ENCODE measurements at regions not wholly inside any gene's neighbourhood (a gene's known extent, or its start where the extent isn't known, plus 50 kb on each side); places are given as distances from the start of the nearest gene placed in this dataset.

- H3K27me3 ChIP-seq (ENCODE audit: low read length), result no peaks in the 10 kb centered on the region
- no peak overlapping the region for H3K4me3 ChIP-seq (ENCODE audit: low read length)
- no peaks in the 10 kb centered on the region for H3K79me2 ChIP-seq (ENCODE audit: low read length)
- no peaks in the 10 kb centered on the region for H4K20me1 ChIP-seq (ENCODE audit: insufficient read depth, low read depth, low read length)
- H3K36me3 ChIP-seq (ENCODE audit: insufficient read depth, low read length), result no peaks in the 10 kb centered on the region
- H3K4me1 ChIP-seq (ENCODE audit: low read length), result no peaks in the 10 kb centered on the region
- H3K9me2 ChIP-seq (replicated peaks; ENCODE audit: insufficient read depth, low read length), result no peaks in the 10 kb centered on the region
- no peak for DNase-seq
- H3K4me2 ChIP-seq (ENCODE audit: low read depth, low read length, poor library complexity, severe bottlenecking), result no peak overlapping the region
- no peak overlapping the region for H2AFZ ChIP-seq (ENCODE audit: low read length)
- no peak overlapping the region for H3K27ac ChIP-seq (ENCODE audit: low read length)
- H3K9ac ChIP-seq (ENCODE audit: low read length), result no peak overlapping the region
- no peaks in the 10 kb centered on the region for H3K9me3 ChIP-seq (ENCODE audit: low read length)
Measured at GRCh38 chr7:116083796-116084195, 53.2 kb upstream of the TFEC start.

- H3K4me1 ChIP-seq (ENCODE audit: low read length), result no peaks in the 10 kb centered on the region
- DNase-seq, result no peak
- H3K27ac ChIP-seq (ENCODE audit: low read length), result no peak overlapping the region
- H3K9me3 ChIP-seq (ENCODE audit: low read length), result 0 out of 2 replicates have a peak, but pooled peaks cover 2% of the 10 kb centered on the region
- no peak overlapping the region for H3K4me2 ChIP-seq (ENCODE audit: low read depth, low read length, poor library complexity, severe bottlenecking)
- no peaks in the 10 kb centered on the region for H3K9me2 ChIP-seq (replicated peaks; ENCODE audit: insufficient read depth, low read length)
- H3K36me3 ChIP-seq (ENCODE audit: insufficient read depth, low read length), result no peaks in the 10 kb centered on the region
- H3K9ac ChIP-seq (ENCODE audit: low read length), result no peak overlapping the region
- no peak overlapping the region for H2AFZ ChIP-seq (ENCODE audit: low read length)
- no peaks in the 10 kb centered on the region for H4K20me1 ChIP-seq (ENCODE audit: insufficient read depth, low read depth, low read length)
- H3K27me3 ChIP-seq (ENCODE audit: low read length), result no peaks in the 10 kb centered on the region
- H3K79me2 ChIP-seq (ENCODE audit: low read length), result no peaks in the 10 kb centered on the region
- no peak overlapping the region for H3K4me3 ChIP-seq (ENCODE audit: low read length)
Measured at GRCh38 chr7:116086547-116087045, 56.0 kb upstream of the TFEC start.

GRCh38 chr7:116087291-116087690, 56.7 kb upstream of the TFEC start:
- Histone ChIP-seq H3K4me3 (ENCODE audit: low read length) (no peak overlapping the region), H3K36me3 (ENCODE audit: insufficient read depth, low read length) (no peaks in the 10 kb centered on the region), H3K79me2 (ENCODE audit: low read length) (no peaks in the 10 kb centered on the region), H3K9me3 (ENCODE audit: low read length) (0 out of 2 replicates have a peak, but pooled peaks cover 2% of the 10 kb centered on the region), H3K4me1 (ENCODE audit: low read length) (no peaks in the 10 kb centered on the region), H2AFZ (ENCODE audit: low read length) (no peak overlapping the region), H3K4me2 (ENCODE audit: low read depth, low read length, poor library complexity, severe bottlenecking) (no peak overlapping the region), H4K20me1 (ENCODE audit: insufficient read depth, low read depth, low read length) (no peaks in the 10 kb centered on the region), H3K27ac (ENCODE audit: low read length) (no peak overlapping the region), H3K9ac (ENCODE audit: low read length) (no peak overlapping the region), H3K9me2 (replicated peaks; ENCODE audit: insufficient read depth, low read length) (no peaks in the 10 kb centered on the region), H3K27me3 (ENCODE audit: low read length) (no peaks in the 10 kb centered on the region)
- DNase-seq, result no peak

- H3K9me2 ChIP-seq (replicated peaks; ENCODE audit: insufficient read depth, low read length), result no peaks in the 10 kb centered on the region
- H3K9ac ChIP-seq (ENCODE audit: low read length), result no peak overlapping the region
- H3K79me2 ChIP-seq (ENCODE audit: low read length), result no peaks in the 10 kb centered on the region
- H3K4me3 ChIP-seq (ENCODE audit: low read length), result no peak overlapping the region
- no peaks in the 10 kb centered on the region for H3K27me3 ChIP-seq (ENCODE audit: low read length)
- no peaks in the 10 kb centered on the region for H3K36me3 ChIP-seq (ENCODE audit: insufficient read depth, low read length)
- 0 out of 2 replicates have a peak, but pooled peaks cover 2% of the 10 kb centered on the region for H3K9me3 ChIP-seq (ENCODE audit: low read length)
- H3K4me2 ChIP-seq (ENCODE audit: low read depth, low read length, poor library complexity, severe bottlenecking), result no peak overlapping the region
- no peaks in the 10 kb centered on the region for H4K20me1 ChIP-seq (ENCODE audit: insufficient read depth, low read depth, low read length)
- no peak overlapping the region for H2AFZ ChIP-seq (ENCODE audit: low read length)
- no peak overlapping the region for H3K27ac ChIP-seq (ENCODE audit: low read length)
- no peak for DNase-seq
- no peaks in the 10 kb centered on the region for H3K4me1 ChIP-seq (ENCODE audit: low read length)
Measured at GRCh38 chr7:116087984-116088383, 57.4 kb upstream of the TFEC start.

GRCh38 chr7:116089293-116089692, 58.7 kb upstream of the TFEC start:
- Histone ChIP-seq H3K9me2 (replicated peaks; ENCODE audit: insufficient read depth, low read length) (no peaks in the 10 kb centered on the region), H3K4me1 (ENCODE audit: low read length) (no peaks in the 10 kb centered on the region), H3K4me3 (ENCODE audit: low read length) (no peak overlapping the region), H2AFZ (ENCODE audit: low read length) (no peak overlapping the region), H3K79me2 (ENCODE audit: low read length) (no peaks in the 10 kb centered on the region), H4K20me1 (ENCODE audit: insufficient read depth, low read depth, low read length) (no peaks in the 10 kb centered on the region), H3K4me2 (ENCODE audit: low read depth, low read length, poor library complexity, severe bottlenecking) (no peak overlapping the region), H3K27me3 (ENCODE audit: low read length) (no peaks in the 10 kb centered on the region), H3K9me3 (ENCODE audit: low read length) (0 out of 2 replicates have a peak, but pooled peaks cover 2% of the 10 kb centered on the region), H3K36me3 (ENCODE audit: insufficient read depth, low read length) (no peaks in the 10 kb centered on the region), H3K27ac (ENCODE audit: low read length) (no peak overlapping the region), H3K9ac (ENCODE audit: low read length) (no peak overlapping the region)
- no peak for DNase-seq

- Histone ChIP-seq H3K79me2 (ENCODE audit: low read length) (no peaks in the 10 kb centered on the region), H3K9me2 (replicated peaks; ENCODE audit: insufficient read depth, low read length) (no peaks in the 10 kb centered on the region), H3K4me1 (ENCODE audit: low read length) (no peaks in the 10 kb centered on the region), H2AFZ (ENCODE audit: low read length) (no peak overlapping the region), H3K9ac (ENCODE audit: low read length) (no peak overlapping the region), H3K4me2 (ENCODE audit: low read depth, low read length, poor library complexity, severe bottlenecking) (no peak overlapping the region), H3K36me3 (ENCODE audit: insufficient read depth, low read length) (no peaks in the 10 kb centered on the region), H3K9me3 (ENCODE audit: low read length) (0 out of 2 replicates have a peak, but pooled peaks cover 2% of the 10 kb centered on the region), H4K20me1 (ENCODE audit: insufficient read depth, low read depth, low read length) (no peaks in the 10 kb centered on the region), H3K27ac (ENCODE audit: low read length) (no peak overlapping the region), H3K27me3 (ENCODE audit: low read length) (no peaks in the 10 kb centered on the region), H3K4me3 (ENCODE audit: low read length) (no peak overlapping the region)
- no peak for DNase-seq
Measured at GRCh38 chr7:116093516-116094301, 63.1 kb upstream of the TFEC start.

- Histone ChIP-seq H3K79me2 (ENCODE audit: low read length) (no peaks in the 10 kb centered on the region), H3K36me3 (ENCODE audit: insufficient read depth, low read length) (no peaks in the 10 kb centered on the region), H3K27me3 (ENCODE audit: low read length) (no peaks in the 10 kb centered on the region), H3K9me3 (ENCODE audit: low read length) (no peaks in the 10 kb centered on the region), H3K9ac (ENCODE audit: low read length) (no peak overlapping the region), H3K27ac (ENCODE audit: low read length) (no peak overlapping the region), H3K4me2 (ENCODE audit: low read depth, low read length, poor library complexity, severe bottlenecking) (no peak overlapping the region), H3K4me1 (ENCODE audit: low read length) (no peaks in the 10 kb centered on the region), H4K20me1 (ENCODE audit: insufficient read depth, low read depth, low read length) (no peaks in the 10 kb centered on the region), H3K9me2 (replicated peaks; ENCODE audit: insufficient read depth, low read length) (no peaks in the 10 kb centered on the region), H2AFZ (ENCODE audit: low read length) (no peak overlapping the region), H3K4me3 (ENCODE audit: low read length) (no peak overlapping the region)
- DNase-seq, result no peak
Measured at GRCh38 chr7:116095396-116095795, 64.8 kb upstream of the TFEC start.

GRCh38 chr7:116097365-116098009, 66.9 kb upstream of the TFEC start:
- Histone ChIP-seq H3K36me3 (ENCODE audit: insufficient read depth, low read length) (no peaks in the 10 kb centered on the region), H2AFZ (ENCODE audit: low read length) (no peak overlapping the region), H3K79me2 (ENCODE audit: low read length) (no peaks in the 10 kb centered on the region), H3K9me2 (replicated peaks; ENCODE audit: insufficient read depth, low read length) (no peaks in the 10 kb centered on the region), H3K4me2 (ENCODE audit: low read depth, low read length, poor library complexity, severe bottlenecking) (no peak overlapping the region), H3K9ac (ENCODE audit: low read length) (no peak overlapping the region), H4K20me1 (ENCODE audit: insufficient read depth, low read depth, low read length) (no peaks in the 10 kb centered on the region), H3K4me1 (ENCODE audit: low read length) (no peaks in the 10 kb centered on the region), H3K27me3 (ENCODE audit: low read length) (no peaks in the 10 kb centered on the region), H3K9me3 (ENCODE audit: low read length) (no peaks in the 10 kb centered on the region), H3K27ac (ENCODE audit: low read length) (no peak overlapping the region), H3K4me3 (ENCODE audit: low read length) (no peak overlapping the region)
- DNase-seq, result no peak

All from Karpas-422 (cell line).